HCT116 (cell line): ENCODE measurements at regions not wholly inside any gene's neighbourhood (a gene's known extent, or its start where the extent isn't known, plus 50 kb on each side); places are given as distances from the start of the nearest gene placed in this dataset.

Experiments
- ATAC-seq: fragments of 200-7000 bp; cut with Tn5 transposase; 2 replicates; pipeline ENCODE4 v1.9.1; 2020; ENCODE audit warnings: mild to moderate bottlenecking, moderate library complexity
- BruUV-seq: library from RNA; stranded (reverse); fragments of 400-500 nt; replicated peaks from 2 replicates; lab custom pipeline; 2021; lab: Mats Ljungman, UMichigan
- CTCF ChIA-PET: fragments of 300-600 bp; sonication (Branson Sonifier 250); formaldehyde crosslinking; loops from one replicate; lab custom pipeline; 2021; ENCODE audit warnings: antibody characterized with exemption; lab: Charles Lee
- POLR2A ChIA-PET: fragments of 300-600, 350-600 bp; sonication (Branson Sonifier 250); formaldehyde crosslinking; loops from one replicate; lab custom pipeline; 2021; ENCODE audit warnings: antibody characterized with exemption; lab: Charles Lee
- RAD21 ChIA-PET, 2 experiments: fragments of 300-600 bp; sonication (Branson Sonifier 250); formaldehyde crosslinking; loops; one replicate each; lab custom pipeline; 2023; ENCODE audit warnings: low total read pairs in 2 of 2; ENCODE audit not compliant: uncharacterized antibody in 2 of 2, unreplicated experiment in 2 of 2, low non-redundant PET in 1 of 2; lab: Charles Lee
- DNase-seq: peaks from one replicate; pipeline ENCODE4 v3.0.0-alpha.2; 2010; ENCODE audit warnings: low read depth, low spot score
- H2AFZ ChIP-seq: fragments of 200-600 bp; shearing (Covaris generic), sonication (generic); 2 replicates; pipeline ENCODE4 v1.6.1; 2017; ENCODE audit warnings: low read depth, mixed run types, mixed read lengths, antibody characterized with exemption, low read length; ENCODE audit not compliant: poor library complexity, severe bottlenecking
- H3K27ac ChIP-seq: 2 replicates; pipeline ENCODE4 v1.5.1; 2012; ENCODE audit warnings: low read depth, low read length
- H3K27me3 ChIP-seq: fragments of 200-600 bp; sonication (generic); 2 replicates; pipeline ENCODE4 v1.6.1; 2016; ENCODE audit warnings: mixed run types, low read length, mixed read lengths; ENCODE audit not compliant: insufficient read depth
- H3K36me3 ChIP-seq, 2 experiments: fragments of 200-500 bp in 1 of 2; fragments of 200-600 bp in 1 of 2; sonication (Bioruptor generic) in 1 of 2; sonication (generic) in 1 of 2; 2 replicates each; pipeline versions ENCODE4 v1.5.1 to v1.6.1; 2014 to 2016; ENCODE audit warnings: low read length in 2 of 2, inconsistent platforms in 1 of 2, mixed read lengths in 1 of 2, mixed run types in 1 of 2; ENCODE audit not compliant: insufficient read depth in 2 of 2, control insufficient read depth in 1 of 2
- H3K4me1 ChIP-seq, 2 experiments: fragments of 200-600 bp in 1 of 2; sonication (generic) in 1 of 2; 2 replicates each; pipeline versions ENCODE4 v1.5.1 to v1.6.1; 2012 to 2017; ENCODE audit warnings: low read length in 2 of 2, inconsistent platforms in 1 of 2, mild to moderate bottlenecking in 1 of 2, mixed read lengths in 1 of 2, mixed run types in 1 of 2, moderate library complexity in 1 of 2; ENCODE audit not compliant: insufficient read depth in 2 of 2, control insufficient read depth in 1 of 2
- H3K4me2 ChIP-seq: fragments of 200-600 bp; sonication (generic); 2 replicates; pipeline ENCODE4 v1.6.1; 2017; ENCODE audit warnings: mixed run types, low read length, mixed read lengths
- H3K4me3 ChIP-seq, 2 experiments: fragments of 200-600 bp in 1 of 2; sonication (generic) in 1 of 2; replicated peaks in 1 of 2; 2 replicates each; pipeline ENCODE4 v1.5.1; 2011 to 2016; ENCODE audit warnings: low read length in 2 of 2, control low read depth in 1 of 2, low read depth in 1 of 2, mild to moderate bottlenecking in 1 of 2, mixed read lengths in 1 of 2, mixed run types in 1 of 2
- H3K79me2 ChIP-seq: fragments of 200-600 bp; sonication (generic); 2 replicates; pipeline ENCODE4 v1.6.1; 2017; ENCODE audit warnings: mild to moderate bottlenecking, mixed run types, low read length, moderate library complexity, mixed read lengths; ENCODE audit not compliant: insufficient read depth
- H3K9ac ChIP-seq: fragments of 200-600 bp; sonication (generic); 2 replicates; pipeline ENCODE4 v1.6.1; 2016; ENCODE audit warnings: low read length, mixed read lengths
- H3K9me2 ChIP-seq: fragments of 200-600 bp; sonication (generic), shearing (Covaris generic); 2 replicates; pipeline ENCODE4 v1.6.1; 2017; ENCODE audit warnings: mixed run types, mild to moderate bottlenecking, moderate library complexity; ENCODE audit not compliant: insufficient read depth
- H3K9me3 ChIP-seq, 2 experiments: fragments of 200-500 bp in 1 of 2; fragments of 200-600 bp in 1 of 2; sonication (Bioruptor generic) in 1 of 2; sonication (generic) in 1 of 2; 2 replicates each; pipeline ENCODE4 v1.6.1; 2014 to 2017; ENCODE audit warnings: low read length in 2 of 2, mixed read lengths in 2 of 2, inconsistent platforms in 1 of 2, low read depth in 1 of 2, mild to moderate bottlenecking in 1 of 2, mixed run types in 1 of 2, moderate library complexity in 1 of 2; ENCODE audit not compliant: control insufficient read depth in 1 of 2, insufficient read depth in 1 of 2
- H4K20me1 ChIP-seq: fragments of 200-600 bp; sonication (generic), shearing (Covaris generic); 2 replicates; pipeline ENCODE4 v1.6.1; 2017; ENCODE audit warnings: mixed run types, mild to moderate bottlenecking, moderate library complexity; ENCODE audit not compliant: insufficient read depth
- CEBPB ChIP-seq: IDR thresholded peaks from 2 replicates; pipeline ENCODE4 v1.6.1; 2012; ENCODE audit warnings: low read depth
- EGR1 ChIP-seq: IDR thresholded peaks from 2 replicates; pipeline ENCODE4 v1.6.1; 2012; ENCODE audit warnings: low read depth
- FOSL1 ChIP-seq: IDR thresholded peaks from 2 replicates; pipeline ENCODE4 v1.6.1; 2012; ENCODE audit warnings: low read depth
- MAX ChIP-seq: IDR thresholded peaks from 2 replicates; pipeline ENCODE4 v1.6.1; 2012
- RAD21 ChIP-seq: IDR thresholded peaks from 2 replicates; pipeline ENCODE4 v1.6.1; 2012; ENCODE audit warnings: low read depth, mild to moderate bottlenecking
- SIN3A ChIP-seq: IDR thresholded peaks from 2 replicates; pipeline ENCODE4 v1.6.1; 2012; ENCODE audit warnings: low read depth
- SP1 ChIP-seq: IDR thresholded peaks from 2 replicates; pipeline ENCODE4 v1.6.1; 2012; ENCODE audit warnings: low read depth
- SRF ChIP-seq: IDR thresholded peaks from 2 replicates; pipeline ENCODE4 v1.6.1; 2012; ENCODE audit warnings: low read depth
- YY1 ChIP-seq: IDR thresholded peaks from 2 replicates; pipeline ENCODE4 v1.6.1; 2011; ENCODE audit warnings: low read length, low read depth, moderate library complexity, mild to moderate bottlenecking; ENCODE audit not compliant: insufficient replicate concordance; ENCODE audit errors: extremely low read depth
- ZNF274 ChIP-seq: fragments of 200-500 bp; sonication (Bioruptor generic); IDR thresholded peaks from 2 replicates; pipeline ENCODE4 v1.6.1; 2014; ENCODE audit warnings: mild to moderate bottlenecking, low read depth, low read length, inconsistent platforms
- intact Hi-C: fragments of 100-400 bp; cut with micrococcal nuclease; formaldehyde crosslinking; loops from 2 replicates; pipeline ENCODE4 v1.10.0; 2022
- TF ChIP-seq, protein P1 (sequence below), 3 experiments: fragments of 200-600 bp in 1 of 3; sonication (generic) in 1 of 3; IDR thresholded peaks in 2 of 3; conservative IDR thresholded peaks in 1 of 3; 2 replicates each; pipeline ENCODE4 v1.5.1; 2012 to 2017; ENCODE audit warnings: low read depth in 2 of 3, low read length in 2 of 3, antibody characterized with exemption in 1 of 3, borderline replicate concordance in 1 of 3, control low read depth in 1 of 3, mild to moderate bottlenecking in 1 of 3, mixed read lengths in 1 of 3, mixed run types in 1 of 3, moderate library complexity in 1 of 3; ENCODE audit not compliant: insufficient read depth in 1 of 3

DNA sequence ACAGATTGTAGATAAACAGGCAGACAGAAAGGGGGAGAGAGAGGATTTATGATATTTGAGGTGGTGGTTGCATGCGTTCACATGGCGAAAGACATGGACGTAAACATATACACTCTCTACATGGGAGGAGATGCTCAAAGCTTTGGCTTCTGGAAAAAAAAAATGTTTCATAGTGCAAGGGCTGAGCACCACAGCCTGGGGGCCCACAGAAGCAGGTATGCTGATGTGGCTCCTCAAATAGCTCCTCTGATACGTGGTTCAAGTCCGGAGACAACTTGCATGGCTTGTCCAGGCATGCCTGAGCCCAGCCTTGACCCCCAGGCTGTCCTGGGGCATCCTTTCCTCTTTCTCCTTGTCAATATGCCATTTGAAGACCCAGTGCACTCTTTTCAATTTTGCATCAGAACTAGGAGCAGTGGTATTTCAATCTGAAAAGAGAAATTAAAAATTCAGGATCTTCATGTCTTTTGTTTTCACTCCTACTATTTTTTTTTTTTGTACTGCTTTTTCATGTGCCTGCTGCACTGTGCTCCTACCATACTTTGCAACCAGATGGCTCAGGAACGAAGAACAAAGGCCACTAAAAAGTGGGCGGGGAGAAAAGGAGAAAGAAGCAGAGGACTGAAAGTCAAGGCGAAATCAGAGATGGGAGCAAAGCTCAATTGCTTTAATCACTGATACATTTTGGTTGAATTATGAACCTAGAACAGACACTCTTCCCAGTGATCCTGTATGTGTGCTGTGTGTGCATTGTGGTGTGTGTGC is 495.7 kb upstream of the TCF4 start (continued):
- TF ChIP-seq, protein P1, sequence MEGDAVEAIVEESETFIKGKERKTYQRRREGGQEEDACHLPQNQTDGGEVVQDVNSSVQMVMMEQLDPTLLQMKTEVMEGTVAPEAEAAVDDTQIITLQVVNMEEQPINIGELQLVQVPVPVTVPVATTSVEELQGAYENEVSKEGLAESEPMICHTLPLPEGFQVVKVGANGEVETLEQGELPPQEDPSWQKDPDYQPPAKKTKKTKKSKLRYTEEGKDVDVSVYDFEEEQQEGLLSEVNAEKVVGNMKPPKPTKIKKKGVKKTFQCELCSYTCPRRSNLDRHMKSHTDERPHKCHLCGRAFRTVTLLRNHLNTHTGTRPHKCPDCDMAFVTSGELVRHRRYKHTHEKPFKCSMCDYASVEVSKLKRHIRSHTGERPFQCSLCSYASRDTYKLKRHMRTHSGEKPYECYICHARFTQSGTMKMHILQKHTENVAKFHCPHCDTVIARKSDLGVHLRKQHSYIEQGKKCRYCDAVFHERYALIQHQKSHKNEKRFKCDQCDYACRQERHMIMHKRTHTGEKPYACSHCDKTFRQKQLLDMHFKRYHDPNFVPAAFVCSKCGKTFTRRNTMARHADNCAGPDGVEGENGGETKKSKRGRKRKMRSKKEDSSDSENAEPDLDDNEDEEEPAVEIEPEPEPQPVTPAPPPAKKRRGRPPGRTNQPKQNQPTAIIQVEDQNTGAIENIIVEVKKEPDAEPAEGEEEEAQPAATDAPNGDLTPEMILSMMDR (IDR thresholded peaks at IDR 0.05 in 2 of 3, conservative IDR thresholded peaks at IDR 0.05 in 1 of 3; ENCODE audit: borderline replicate concordance in 1 of 3, insufficient read depth in 1 of 3, low read depth in 2 of 3, low read length in 2 of 3): no peak
- TF ChIP-seq EGR1 (no peak), MAX (no peak), YY1 (no peak)

DNA sequence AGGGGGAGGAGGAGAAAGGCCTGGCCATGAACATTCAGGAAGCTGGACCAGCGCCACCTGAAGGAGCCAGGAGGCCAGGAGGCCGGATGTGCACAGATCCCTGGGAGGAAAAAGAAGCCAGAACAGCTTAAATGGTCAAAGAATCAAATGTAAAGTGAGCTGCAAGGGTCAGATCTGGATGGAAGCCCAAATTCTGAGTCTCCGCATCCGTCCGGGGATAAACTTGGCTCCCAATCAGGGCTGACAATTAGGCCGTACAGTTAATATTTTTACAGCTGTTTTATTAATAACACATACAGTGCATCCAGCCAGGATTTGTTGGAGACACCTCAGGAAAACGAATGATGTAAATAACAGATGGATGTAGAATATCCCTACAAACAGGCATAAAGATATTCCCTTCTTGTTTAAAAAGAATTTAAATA is 495.1 kb upstream of the TCF4 start:
- no peak for DNase-seq
- no peak for TF ChIP-seq ZNF274
- no peak for TF ChIP-seq YY1
- TF ChIP-seq CEBPB: no peak
- no peak for TF ChIP-seq RAD21
- no peak for TF ChIP-seq SP1
- TF ChIP-seq SIN3A: no peak
- no peak for TF ChIP-seq SRF
- no peak for TF ChIP-seq FOSL1
- TF ChIP-seq, all 23 proteins: peak for 0
- Histone ChIP-seq H3K4me3 (no peak overlapping the region), H4K20me1 (no peaks in the 10 kb centered on the region), H3K27me3 (no peaks in the 10 kb centered on the region), H3K4me1 (no peaks in the 10 kb centered on the region), H3K4me2 (no peak overlapping the region), H3K79me2 (no peaks in the 10 kb centered on the region), H3K9me3 (peaks cover 9 to 24% of the 10 kb centered on the region in 2 experiments; a peak in 3 of 4 replicates), H3K9me2 (no peaks in the 10 kb centered on the region), H3K36me3 (no peaks in the 10 kb centered on the region), H3K27ac (no peak overlapping the region), H2AFZ (no peak overlapping the region), H3K9ac (no peak overlapping the region)
- ChIA-PET RAD21 (no interaction called here), POLR2A (no interaction called here), CTCF (no interaction called here)
- intact Hi-C loops: no loop called here
- BruUV-seq: no TSS peak
- ATAC-seq: no peak
